ENCODE measurements at regions not wholly inside any gene's neighbourhood (a gene's known extent, or its start where the extent isn't known, plus 50 kb on each side); places are given as distances from the start of the nearest gene placed in this dataset.
"Not testable (repeated sequence)": the region's sequence is repeated elsewhere in the genome, so short reads cannot be mapped to it uniquely, and the experiment has no call there.

DNA sequence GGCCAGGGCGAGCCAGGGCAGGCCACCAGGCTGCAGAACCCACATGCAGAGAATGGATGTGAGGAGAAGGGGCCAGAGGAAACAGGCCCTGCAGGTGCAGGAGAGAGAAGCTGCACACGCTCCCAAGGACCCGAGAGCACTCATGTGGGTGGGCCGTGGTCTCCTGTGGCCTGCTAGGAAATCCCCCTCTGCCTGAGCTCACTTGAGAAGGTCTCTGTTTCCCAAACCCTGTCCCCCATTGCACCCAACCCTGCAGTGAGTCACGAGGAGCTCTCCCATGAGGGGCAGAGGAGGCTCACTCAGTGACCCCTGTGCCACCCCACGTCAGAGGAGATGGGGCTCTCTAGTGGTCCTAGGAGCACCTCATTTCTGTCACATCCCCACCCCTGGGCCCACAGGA is 111.1 kb downstream of the KLF13 start:
- peak; percentile 77 for DNase-seq (ENCODE audit: low spot score)
- in situ Hi-C loops (cut with MboI; ENCODE audit: low sequenced_read_pairs, unreplicated experiment): loop anchor here (5.0 to 25.0 kb wide), 2 partner anchors 50 to 225 kb away; no protein-coding TSS in a partner anchor
- TF ChIP-seq, protein P1, sequence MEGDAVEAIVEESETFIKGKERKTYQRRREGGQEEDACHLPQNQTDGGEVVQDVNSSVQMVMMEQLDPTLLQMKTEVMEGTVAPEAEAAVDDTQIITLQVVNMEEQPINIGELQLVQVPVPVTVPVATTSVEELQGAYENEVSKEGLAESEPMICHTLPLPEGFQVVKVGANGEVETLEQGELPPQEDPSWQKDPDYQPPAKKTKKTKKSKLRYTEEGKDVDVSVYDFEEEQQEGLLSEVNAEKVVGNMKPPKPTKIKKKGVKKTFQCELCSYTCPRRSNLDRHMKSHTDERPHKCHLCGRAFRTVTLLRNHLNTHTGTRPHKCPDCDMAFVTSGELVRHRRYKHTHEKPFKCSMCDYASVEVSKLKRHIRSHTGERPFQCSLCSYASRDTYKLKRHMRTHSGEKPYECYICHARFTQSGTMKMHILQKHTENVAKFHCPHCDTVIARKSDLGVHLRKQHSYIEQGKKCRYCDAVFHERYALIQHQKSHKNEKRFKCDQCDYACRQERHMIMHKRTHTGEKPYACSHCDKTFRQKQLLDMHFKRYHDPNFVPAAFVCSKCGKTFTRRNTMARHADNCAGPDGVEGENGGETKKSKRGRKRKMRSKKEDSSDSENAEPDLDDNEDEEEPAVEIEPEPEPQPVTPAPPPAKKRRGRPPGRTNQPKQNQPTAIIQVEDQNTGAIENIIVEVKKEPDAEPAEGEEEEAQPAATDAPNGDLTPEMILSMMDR (IDR thresholded peaks at IDR 0.05; ENCODE audit: borderline replicate concordance, control extremely low read depth, extremely low read depth, insufficient read depth, missing control alignments): no peak

DNA sequence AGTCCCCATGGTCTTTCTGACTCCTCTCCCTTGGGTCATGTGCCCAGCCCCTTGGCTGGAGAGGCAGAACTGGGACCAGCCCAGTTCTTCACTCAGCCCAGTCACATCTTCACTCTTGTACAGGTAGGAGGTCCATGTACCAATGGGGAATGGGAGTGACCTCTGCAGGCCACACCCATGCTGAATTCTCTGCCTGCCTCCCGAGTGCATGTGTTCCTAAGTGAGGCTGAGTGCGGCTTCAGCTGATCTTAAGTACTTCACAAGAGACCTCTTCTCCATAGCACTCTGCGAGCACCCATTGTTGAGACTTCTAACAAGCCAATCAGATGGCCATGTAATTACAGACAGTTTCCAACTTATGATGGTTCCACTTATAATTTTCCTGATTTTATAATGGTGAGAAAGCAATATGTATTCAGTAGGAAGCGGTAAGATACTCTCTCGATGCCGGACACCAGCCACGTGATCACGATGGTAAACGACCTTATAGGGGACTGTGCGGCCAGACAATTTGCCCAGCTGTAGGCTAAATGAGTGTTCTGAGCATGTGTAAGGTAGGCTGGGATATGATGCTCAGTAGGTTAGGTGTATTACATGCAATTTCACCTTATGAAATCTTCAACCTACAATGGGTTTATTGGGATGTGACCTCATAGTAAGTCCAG is 112.1 kb downstream of the KLF13 start:
- DNase-seq (ENCODE audit: low spot score): no peak
- in situ Hi-C loops (cut with MboI; ENCODE audit: low sequenced_read_pairs, unreplicated experiment): loop anchor here (5.0 to 25.0 kb wide), 2 partner anchors 49 to 226 kb away; no protein-coding TSS in a partner anchor
- TF ChIP-seq, protein P1 (IDR thresholded peaks at IDR 0.05; ENCODE audit: borderline replicate concordance, control extremely low read depth, extremely low read depth, insufficient read depth, missing control alignments): no peak

DNA sequence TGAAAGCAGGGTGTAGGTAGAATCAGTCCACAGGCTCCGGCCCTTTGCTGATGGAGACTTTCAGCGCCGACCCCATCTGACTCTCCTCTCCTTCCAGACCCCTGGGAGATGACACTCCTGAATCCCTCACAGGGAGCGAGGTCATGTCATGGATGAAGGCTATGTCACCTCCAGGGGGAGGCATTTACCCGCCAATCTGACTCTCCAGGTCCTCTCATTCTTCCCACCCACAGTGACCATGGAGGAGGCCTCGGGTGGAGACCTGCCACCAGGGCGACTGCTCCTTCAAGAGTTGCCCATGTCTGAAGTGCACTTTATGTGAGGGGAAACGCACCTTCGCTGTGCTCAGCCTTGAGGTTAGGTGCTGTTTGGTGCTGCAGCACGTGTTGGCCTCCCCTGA is 112.7 kb downstream of the KLF13 start:
- in situ Hi-C loops (cut with MboI; ENCODE audit: low sequenced_read_pairs, unreplicated experiment): loop anchor here (5.0 to 25.0 kb wide), 2 partner anchors 48 to 227 kb away; no protein-coding TSS in a partner anchor
- peak; percentile 54 for DNase-seq (ENCODE audit: low spot score)
- TF ChIP-seq, protein P1 (IDR thresholded peaks at IDR 0.05; ENCODE audit: borderline replicate concordance, control extremely low read depth, extremely low read depth, insufficient read depth, missing control alignments): peak; percentile 41

DNA sequence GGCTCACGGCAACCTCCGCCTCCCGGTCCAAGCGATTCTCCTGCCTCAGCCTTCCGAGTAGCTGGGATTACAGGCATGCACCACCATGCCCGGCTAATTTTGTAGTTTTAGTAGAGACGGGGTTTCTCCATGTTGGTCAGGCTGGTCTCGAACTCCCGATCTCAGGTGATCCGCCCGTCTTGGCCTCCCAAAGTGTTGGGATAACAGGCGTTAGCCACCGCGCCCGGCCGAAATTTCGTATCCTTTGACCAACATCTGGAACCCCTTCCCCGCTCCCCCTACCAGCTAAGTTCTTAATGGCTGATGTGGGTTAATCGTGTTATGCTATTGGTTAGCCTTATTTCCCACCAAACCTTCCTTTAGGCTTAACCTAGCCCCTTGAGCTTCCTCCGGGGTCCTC is 113.6 kb downstream of the KLF13 start:
- not testable (repeated sequence) for DNase-seq (ENCODE audit: low spot score)
- in situ Hi-C loops (cut with MboI; ENCODE audit: low sequenced_read_pairs, unreplicated experiment): loop anchor here (25.0 kb wide), 1 partner anchor 228 kb away; no protein-coding TSS in a partner anchor

DNA sequence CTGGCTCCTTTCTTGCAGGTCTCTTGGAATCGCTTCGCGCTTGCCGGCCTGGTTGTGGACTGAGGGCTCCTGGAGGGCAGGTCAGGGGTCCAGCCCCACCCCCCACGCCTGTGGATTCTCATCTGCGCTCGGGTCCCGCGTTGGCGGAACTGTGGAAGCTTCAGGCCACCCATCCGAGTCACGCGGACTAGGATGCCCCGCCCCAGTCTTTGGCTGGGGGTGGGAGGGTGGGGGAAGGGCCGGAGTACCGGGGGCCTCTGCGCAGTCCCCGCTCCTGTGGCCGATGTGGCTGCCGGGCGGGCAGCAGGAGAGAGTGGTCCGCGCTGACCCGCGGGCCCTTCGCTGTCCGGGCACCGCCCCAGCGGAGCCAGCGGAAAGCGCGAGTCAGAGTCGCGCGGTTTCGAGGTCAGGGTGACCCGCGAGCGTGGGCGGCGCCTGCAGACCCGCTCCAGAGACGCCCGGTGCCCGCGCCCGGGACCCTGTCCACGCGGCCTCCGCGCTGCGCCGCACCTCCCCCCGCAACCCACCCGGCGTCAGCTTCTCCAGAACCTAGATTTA is 114.2 kb downstream of the KLF13 start:
- DNase-seq (ENCODE audit: low spot score): peak; percentile 58
- in situ Hi-C loops (cut with MboI; ENCODE audit: low sequenced_read_pairs, unreplicated experiment): loop anchor here (25.0 kb wide), 1 partner anchor 229 kb away; no protein-coding TSS in a partner anchor
- TF ChIP-seq, protein P1 (IDR thresholded peaks at IDR 0.05; ENCODE audit: borderline replicate concordance, control extremely low read depth, extremely low read depth, insufficient read depth, missing control alignments): no peak

DNA sequence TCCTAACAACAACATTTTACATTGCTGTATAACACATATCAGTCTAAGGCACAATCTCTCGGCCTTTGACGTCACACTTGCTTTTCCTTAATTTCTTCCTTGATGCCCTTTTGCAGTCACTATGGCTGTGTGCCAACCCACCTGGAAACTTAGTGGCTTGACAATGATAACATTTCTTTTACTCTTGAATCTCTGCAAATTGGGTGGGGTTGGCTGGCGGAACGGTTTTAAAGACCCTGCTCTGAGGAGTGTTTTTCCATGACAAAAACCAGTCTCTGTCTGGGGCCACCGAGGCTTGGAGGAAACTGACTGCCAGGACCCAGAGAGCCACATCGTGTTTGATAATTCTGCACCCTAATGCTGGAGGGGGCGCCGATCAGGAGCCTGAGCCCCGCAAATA is 115.6 kb downstream of the KLF13 start:
- TF ChIP-seq, protein P1 (IDR thresholded peaks at IDR 0.05; ENCODE audit: borderline replicate concordance, control extremely low read depth, extremely low read depth, insufficient read depth, missing control alignments): no peak
- no peak for DNase-seq (ENCODE audit: low spot score)
- in situ Hi-C loops (cut with MboI; ENCODE audit: low sequenced_read_pairs, unreplicated experiment): loop anchor here (25.0 kb wide), 1 partner anchor 230 kb away; no protein-coding TSS in a partner anchor

DNA sequence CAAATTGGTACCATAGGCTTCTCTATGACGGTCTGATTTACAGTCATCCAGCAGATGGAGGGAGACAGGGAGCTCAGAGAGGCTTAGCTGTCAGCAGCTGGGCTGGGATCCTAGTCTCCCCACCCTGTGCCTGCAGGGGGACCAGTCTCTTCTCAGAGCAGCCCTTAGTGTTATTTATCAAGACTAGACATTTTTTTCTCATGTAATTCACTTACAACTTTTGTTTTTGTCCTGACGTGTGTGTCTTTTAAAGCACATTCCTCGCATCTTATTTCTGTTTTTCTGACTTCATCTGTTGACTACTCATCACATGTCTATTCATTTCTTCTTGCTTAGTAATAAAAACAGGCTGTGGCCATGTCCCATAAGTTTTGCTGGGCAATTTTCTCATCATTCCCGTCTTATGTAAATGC is 116.1 kb downstream of the KLF13 start:
- in situ Hi-C loops (cut with MboI; ENCODE audit: low sequenced_read_pairs, unreplicated experiment): loop anchor here (25.0 kb wide), 1 partner anchor 230 kb away; no protein-coding TSS in a partner anchor
- DNase-seq (ENCODE audit: low spot score): no peak
- TF ChIP-seq, protein P1 (IDR thresholded peaks at IDR 0.05; ENCODE audit: borderline replicate concordance, control extremely low read depth, extremely low read depth, insufficient read depth, missing control alignments): no peak

All from GM13976 (cell line).